Rectal smooth muscle tissue (tissue), 1 donor: ENCODE measurements at regions not wholly inside any gene's neighbourhood (a gene's known extent, or its start where the extent isn't known, plus 50 kb on each side); places are given as distances from the start of the nearest gene placed in this dataset.
"Not testable (repeated sequence)": the region's sequence is repeated elsewhere in the genome, so short reads cannot be mapped to it uniquely, and the experiment has no call there.

ENCODE experiments used
- H3K27ac ChIP-seq: one replicate; pipeline ENCODE4 v1.7.0; 2013; ENCODE audit warnings: low read depth, low read length, inconsistent platforms
- H3K27me3 ChIP-seq: one replicate; pipeline ENCODE4 v1.7.0; 2013; ENCODE audit warnings: low read length; ENCODE audit not compliant: control insufficient read depth, insufficient read depth
- H3K36me3 ChIP-seq: one replicate; pipeline ENCODE4 v1.7.0; 2013; ENCODE audit warnings: low read length; ENCODE audit not compliant: control insufficient read depth, insufficient read depth
- H3K4me1 ChIP-seq: one replicate; pipeline ENCODE4 v1.7.0; 2013; ENCODE audit warnings: low read length; ENCODE audit not compliant: control insufficient read depth, insufficient read depth
- H3K4me3 ChIP-seq: one replicate; pipeline ENCODE4 v1.7.0; 2013; ENCODE audit warnings: low read length
- H3K9ac ChIP-seq: one replicate; pipeline ENCODE4 v1.7.0; 2013; ENCODE audit warnings: low read length

GRCh38 chr4:120266602-120267001 lies 200.0 kb upstream of the MAD2L1 start:
- no peaks in the 10 kb centered on the region for H3K27me3 ChIP-seq
- H3K27ac ChIP-seq: no peak overlapping the region
- no peak overlapping the region for H3K9ac ChIP-seq
- H3K36me3 ChIP-seq: no peaks in the 10 kb centered on the region
- no peak overlapping the region for H3K4me3 ChIP-seq
- no peaks in the 10 kb centered on the region for H3K4me1 ChIP-seq

GRCh38 chr4:120263618-120264017 lies 197.0 kb upstream of the MAD2L1 start:
- Histone ChIP-seq H3K9ac (no peak overlapping the region), H3K36me3 (no peaks in the 10 kb centered on the region), H3K27ac (no peak overlapping the region), H3K4me1 (no peaks in the 10 kb centered on the region), H3K4me3 (no peak overlapping the region), H3K27me3 (no peaks in the 10 kb centered on the region)

DNA sequence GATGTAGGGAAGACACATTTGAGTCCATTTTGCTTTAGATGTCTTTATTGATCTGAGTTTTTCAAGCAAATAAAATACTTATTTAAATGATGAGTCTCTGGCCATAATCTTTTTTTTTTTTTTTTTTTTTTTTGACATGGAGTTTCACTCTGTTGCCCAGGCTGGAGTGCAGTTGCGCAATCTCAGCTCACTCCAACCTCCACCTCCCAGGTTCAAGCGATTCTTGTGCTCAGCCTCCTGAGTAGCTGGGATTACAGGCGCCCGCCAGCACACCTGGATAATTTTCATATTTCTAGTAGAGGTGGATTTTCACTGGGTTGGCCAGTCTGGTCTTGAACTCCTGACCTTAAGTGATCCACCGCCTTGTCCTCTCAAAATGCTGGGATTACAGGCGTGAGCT lies 194.5 kb upstream of the MAD2L1 start:
- Histone ChIP-seq H3K9ac (no peak overlapping the region), H3K27me3 (no peaks in the 10 kb centered on the region), H3K27ac (no peak overlapping the region), H3K36me3 (no peaks in the 10 kb centered on the region), H3K4me1 (no peaks in the 10 kb centered on the region), H3K4me3 (no peak overlapping the region)

GRCh38 chr4:120256112-120256775 lies 189.6 kb upstream of the MAD2L1 start:
- H3K4me1 ChIP-seq, H3K27me3 ChIP-seq, H3K9ac ChIP-seq, H3K4me3 ChIP-seq, H3K27ac ChIP-seq, H3K36me3 ChIP-seq: not testable (repeated sequence)

GRCh38 chr4:120238277-120238973 lies 171.8 kb upstream of the MAD2L1 start:
- H3K27ac ChIP-seq: no peak overlapping the region
- no peaks in the 10 kb centered on the region for H3K36me3 ChIP-seq
- no peak overlapping the region for H3K4me3 ChIP-seq
- no peak overlapping the region for H3K9ac ChIP-seq
- no peaks in the 10 kb centered on the region for H3K27me3 ChIP-seq
- no peaks in the 10 kb centered on the region for H3K4me1 ChIP-seq

DNA sequence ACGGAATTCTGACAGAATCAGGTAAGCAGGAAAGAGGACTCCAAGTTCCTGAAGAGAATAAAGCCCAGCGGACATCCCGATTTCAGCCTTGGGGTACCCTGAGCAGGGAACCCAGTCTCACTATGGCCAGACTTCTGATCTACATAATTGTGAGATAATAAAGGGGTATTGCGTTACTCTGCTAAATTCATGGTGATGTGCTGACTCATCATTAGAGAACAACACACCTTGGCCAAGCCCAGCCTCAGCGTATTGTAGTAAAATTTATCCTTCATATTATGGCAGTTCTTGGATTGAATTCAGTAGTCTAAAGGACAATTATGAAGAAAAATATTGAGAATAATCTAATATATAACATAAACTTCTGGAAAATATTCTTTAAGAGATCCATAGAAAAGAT lies 170.2 kb upstream of the MAD2L1 start:
- no peak overlapping the region for H3K27ac ChIP-seq
- no peaks in the 10 kb centered on the region for H3K4me1 ChIP-seq
- no peak overlapping the region for H3K9ac ChIP-seq
- no peak overlapping the region for H3K4me3 ChIP-seq
- no peaks in the 10 kb centered on the region for H3K27me3 ChIP-seq
- H3K36me3 ChIP-seq: no peaks in the 10 kb centered on the region

- Histone ChIP-seq H3K9ac (no peak overlapping the region), H3K36me3 (no peaks in the 10 kb centered on the region), H3K27me3 (no peaks in the 10 kb centered on the region), H3K4me1 (no peaks in the 10 kb centered on the region), H3K27ac (no peak overlapping the region), H3K4me3 (no peak overlapping the region)
Observed at GRCh38 chr4:120232050-120232449, 165.4 kb upstream of the MAD2L1 start.

- Histone ChIP-seq H3K27me3 (no peaks in the 10 kb centered on the region), H3K36me3 (no peaks in the 10 kb centered on the region), H3K27ac (no peak overlapping the region), H3K9ac (no peak overlapping the region), H3K4me1 (no peaks in the 10 kb centered on the region), H3K4me3 (no peak overlapping the region)
Observed at GRCh38 chr4:120228086-120228485, 161.4 kb upstream of the MAD2L1 start.

- Histone ChIP-seq H3K27ac (no peak overlapping the region), H3K27me3 (no peaks in the 10 kb centered on the region), H3K36me3 (no peaks in the 10 kb centered on the region), H3K4me3 (no peak overlapping the region), H3K4me1 (no peaks in the 10 kb centered on the region), H3K9ac (no peak overlapping the region)
Observed at GRCh38 chr4:120227554-120227953, 160.9 kb upstream of the MAD2L1 start.

- Histone ChIP-seq H3K27me3 (no peaks in the 10 kb centered on the region), H3K9ac (no peak overlapping the region), H3K36me3 (no peaks in the 10 kb centered on the region), H3K4me3 (no peak overlapping the region), H3K27ac (no peak overlapping the region), H3K4me1 (no peaks in the 10 kb centered on the region)
Observed at GRCh38 chr4:120225527-120225926, 158.9 kb upstream of the MAD2L1 start.

GRCh38 chr4:120218981-120219380 lies 152.3 kb upstream of the MAD2L1 start:
- no peak overlapping the region for H3K4me3 ChIP-seq

GRCh38 chr4:120215350-120215749 lies 148.7 kb upstream of the MAD2L1 start:
- Histone ChIP-seq H3K4me1 (no peaks in the 10 kb centered on the region), H3K27me3 (no peaks in the 10 kb centered on the region), H3K27ac (no peak overlapping the region), H3K36me3 (no peaks in the 10 kb centered on the region), H3K9ac (no peak overlapping the region), H3K4me3 (no peak overlapping the region)

More at GRCh38 chr4:120218981-120219380, 152.3 kb upstream of the MAD2L1 start:
- H3K27ac ChIP-seq: no peak overlapping the region
- no peaks in the 10 kb centered on the region for H3K4me1 ChIP-seq
- no peaks in the 10 kb centered on the region for H3K36me3 ChIP-seq
- H3K9ac ChIP-seq: no peak overlapping the region
- no peaks in the 10 kb centered on the region for H3K27me3 ChIP-seq

DNA sequence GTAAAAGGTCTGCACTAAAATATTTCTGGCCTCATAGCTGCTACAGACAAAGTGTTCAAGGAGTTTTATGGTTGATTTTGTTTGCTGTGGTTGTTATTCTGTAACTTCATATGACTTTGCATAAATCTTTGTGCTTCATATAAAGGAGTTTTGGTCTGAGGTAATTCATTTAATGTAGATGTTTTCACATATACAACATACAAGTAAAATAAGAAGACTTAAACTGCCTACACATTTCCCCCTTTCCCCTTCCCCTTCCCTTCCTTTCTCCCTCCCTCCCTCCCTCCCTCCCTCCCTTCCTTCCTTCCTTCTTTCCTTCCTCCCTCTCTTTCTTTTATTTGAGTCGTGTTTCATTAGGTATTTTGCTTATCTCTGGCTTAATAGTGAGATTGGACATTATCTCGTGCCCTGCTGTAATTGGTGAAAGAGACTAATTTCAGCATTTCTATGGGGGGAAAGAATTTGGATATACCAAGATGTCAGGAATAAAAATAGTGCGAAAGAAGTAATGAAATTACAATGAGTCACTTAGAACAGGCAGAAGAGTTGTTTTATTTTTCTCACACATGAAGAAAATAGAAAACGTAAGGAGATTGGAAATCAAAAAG lies 144.9 kb upstream of the MAD2L1 start:
- no peaks in the 10 kb centered on the region for H3K27me3 ChIP-seq
- H3K4me1 ChIP-seq: no peaks in the 10 kb centered on the region
- no peak overlapping the region for H3K9ac ChIP-seq
- no peak overlapping the region for H3K4me3 ChIP-seq
- H3K36me3 ChIP-seq: no peaks in the 10 kb centered on the region
- H3K27ac ChIP-seq: no peak overlapping the region
